GM19023 (cell line): ENCODE measurements at regions not wholly inside any gene's neighbourhood (a gene's known extent, or its start where the extent isn't known, plus 50 kb on each side); places are given as distances from the start of the nearest gene placed in this dataset.

ENCODE experiments used
- ATAC-seq: cut with Tn5 transposase; IDR thresholded peaks from one replicate; pipeline ENCODE4 v1.9.1; 2021; ENCODE audit warnings: mild to moderate bottlenecking, moderate library complexity; ENCODE audit not compliant: unreplicated experiment

GRCh38 chr17:73782641-73783381 lies 138.6 kb upstream of the SDK2 start:
- no peak for ATAC-seq

- no peak for ATAC-seq
Observed at GRCh38 chr17:73783382-73783766, 139.1 kb upstream of the SDK2 start.

- no peak for ATAC-seq
Observed at GRCh38 chr17:73783945-73784603, 139.8 kb upstream of the SDK2 start.

GRCh38 chr17:73785496-73785895 lies 141.3 kb upstream of the SDK2 start:
- ATAC-seq = no peak

- ATAC-seq = no peak
Observed at GRCh38 chr17:73785958-73786743, 141.9 kb upstream of the SDK2 start.

GRCh38 chr17:73787076-73788059 lies 143.1 kb upstream of the SDK2 start:
- ATAC-seq = no peak

GRCh38 chr17:73788111-73788510 lies 143.9 kb upstream of the SDK2 start:
- ATAC-seq = no peak

GRCh38 chr17:73791121-73791520 lies 146.9 kb upstream of the SDK2 start:
- no peak for ATAC-seq

GRCh38 chr17:73791631-73792030 lies 147.4 kb upstream of the SDK2 start:
- no peak for ATAC-seq

- ATAC-seq = no peak
Observed at GRCh38 chr17:73792994-73793393, 148.7 kb upstream of the SDK2 start.

GRCh38 chr17:73794336-73794735 lies 150.1 kb upstream of the SDK2 start:
- no peak for ATAC-seq

GRCh38 chr17:73795730-73796129 lies 151.5 kb upstream of the SDK2 start:
- no peak for ATAC-seq

GRCh38 chr17:73797594-73798110 lies 153.4 kb upstream of the SDK2 start:
- ATAC-seq = no peak

GRCh38 chr17:73798111-73798748 lies 154.0 kb upstream of the SDK2 start:
- ATAC-seq = no peak

GRCh38 chr17:73799096-73799495 lies 154.9 kb upstream of the SDK2 start:
- ATAC-seq = no peak

GRCh38 chr17:73799781-73800627 lies 155.8 kb upstream of the SDK2 start:
- ATAC-seq = no peak

GRCh38 chr17:73800893-73801292 lies 156.6 kb upstream of the SDK2 start:
- no peak for ATAC-seq

- ATAC-seq = no peak
Observed at GRCh38 chr17:73801455-73802100, 157.3 kb upstream of the SDK2 start.

GRCh38 chr17:73802314-73802713 lies 158.1 kb upstream of the SDK2 start:
- ATAC-seq = no peak
